Type B pancreatic cell (in vitro differentiated cells): ENCODE measurements at regions not wholly inside any gene's neighbourhood (a gene's known extent, or its start where the extent isn't known, plus 50 kb on each side); places are given as distances from the start of the nearest gene placed in this dataset.
A peak's percentile ranks its signal among the peaks of the same experiment; 100 is the strongest.

Experiments
- DNase-seq: peaks from one replicate; pipeline ENCODE4 v3.0.0; 2021; ENCODE audit warnings: mixed read lengths; ENCODE audit not compliant: unreplicated experiment; ENCODE audit errors: extremely low spot score
- H3K27ac Mint-ChIP-seq: 2 replicates; pipeline ENCODE4 v1.8.0; 2021; ENCODE audit warnings: mild to moderate bottlenecking, mixed read lengths
- H3K27me3 Mint-ChIP-seq: 2 replicates; pipeline ENCODE4 v1.8.0; 2021; ENCODE audit warnings: mixed read lengths
- H3K36me3 Mint-ChIP-seq: 2 replicates; pipeline ENCODE4 v1.8.0; 2021; ENCODE audit warnings: mixed read lengths
- H3K4me1 Mint-ChIP-seq: one replicate; pipeline ENCODE4 v1.8.0; 2021; ENCODE audit warnings: mixed read lengths; ENCODE audit not compliant: unreplicated experiment
- H3K4me3 Mint-ChIP-seq: 2 replicates; pipeline ENCODE4 v1.8.0; 2021; ENCODE audit warnings: mild to moderate bottlenecking, mixed read lengths
- H3K9me3 Mint-ChIP-seq: 2 replicates; pipeline ENCODE4 v1.8.0; 2021; ENCODE audit warnings: mixed read lengths
- TF ChIP-seq, protein P1 (sequence below): fragments of 200-600 bp; sonication (generic); conservative IDR thresholded peaks from 2 replicates; pipeline ENCODE4 v1.5.0; 2021; ENCODE audit warnings: antibody characterized with exemption, mild to moderate bottlenecking

DNA sequence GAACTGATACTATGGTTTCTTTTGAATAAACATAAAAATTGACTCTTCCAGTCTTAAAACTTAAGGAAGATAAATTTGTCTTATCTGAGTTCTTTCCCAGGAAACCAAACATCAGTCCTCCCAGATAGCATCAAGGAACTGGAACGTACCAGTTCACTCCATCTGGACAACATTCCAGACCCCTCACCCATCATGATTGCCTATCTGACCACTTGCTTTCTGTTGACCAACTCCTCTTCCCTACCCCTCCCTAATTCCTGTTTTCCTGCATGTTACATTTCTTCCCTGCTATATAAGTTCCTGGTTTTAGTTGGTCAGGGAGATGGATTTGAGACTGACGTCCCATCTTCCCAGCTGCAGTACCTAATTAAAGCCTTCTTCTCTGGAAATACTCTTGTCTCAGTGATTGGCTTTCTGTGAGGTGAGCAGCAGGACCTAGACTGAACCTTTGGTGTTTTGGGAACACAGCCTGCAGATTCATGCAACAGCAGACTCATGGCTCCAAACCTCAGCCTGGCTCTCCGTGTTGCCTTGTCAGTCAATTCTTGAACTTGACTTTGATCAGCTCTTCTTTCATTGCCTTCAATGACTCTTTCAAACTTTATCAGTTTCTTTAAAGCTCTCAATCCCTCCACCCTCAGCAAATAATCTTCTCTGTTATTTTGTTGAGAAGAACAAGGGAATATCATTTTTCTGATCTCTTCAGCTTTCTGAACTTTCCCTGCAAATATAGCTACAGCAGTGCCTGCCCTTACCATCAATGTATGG lies 123.6 kb downstream of the RPL22L1 start:
- DNase-seq, result no peak
- Mint-ChIP-seq H3K36me3 (no peaks in the 10 kb centered on the region), H3K4me1 (peaks cover 16% of the 10 kb centered on the region), H3K4me3 (no peak overlapping the region), H3K27ac (no peak overlapping the region), H3K27me3 (no peaks in the 10 kb centered on the region), H3K9me3 (peaks cover 10% of the 10 kb centered on the region)
- TF ChIP-seq, protein P1, sequence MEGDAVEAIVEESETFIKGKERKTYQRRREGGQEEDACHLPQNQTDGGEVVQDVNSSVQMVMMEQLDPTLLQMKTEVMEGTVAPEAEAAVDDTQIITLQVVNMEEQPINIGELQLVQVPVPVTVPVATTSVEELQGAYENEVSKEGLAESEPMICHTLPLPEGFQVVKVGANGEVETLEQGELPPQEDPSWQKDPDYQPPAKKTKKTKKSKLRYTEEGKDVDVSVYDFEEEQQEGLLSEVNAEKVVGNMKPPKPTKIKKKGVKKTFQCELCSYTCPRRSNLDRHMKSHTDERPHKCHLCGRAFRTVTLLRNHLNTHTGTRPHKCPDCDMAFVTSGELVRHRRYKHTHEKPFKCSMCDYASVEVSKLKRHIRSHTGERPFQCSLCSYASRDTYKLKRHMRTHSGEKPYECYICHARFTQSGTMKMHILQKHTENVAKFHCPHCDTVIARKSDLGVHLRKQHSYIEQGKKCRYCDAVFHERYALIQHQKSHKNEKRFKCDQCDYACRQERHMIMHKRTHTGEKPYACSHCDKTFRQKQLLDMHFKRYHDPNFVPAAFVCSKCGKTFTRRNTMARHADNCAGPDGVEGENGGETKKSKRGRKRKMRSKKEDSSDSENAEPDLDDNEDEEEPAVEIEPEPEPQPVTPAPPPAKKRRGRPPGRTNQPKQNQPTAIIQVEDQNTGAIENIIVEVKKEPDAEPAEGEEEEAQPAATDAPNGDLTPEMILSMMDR, result no peak

DNA sequence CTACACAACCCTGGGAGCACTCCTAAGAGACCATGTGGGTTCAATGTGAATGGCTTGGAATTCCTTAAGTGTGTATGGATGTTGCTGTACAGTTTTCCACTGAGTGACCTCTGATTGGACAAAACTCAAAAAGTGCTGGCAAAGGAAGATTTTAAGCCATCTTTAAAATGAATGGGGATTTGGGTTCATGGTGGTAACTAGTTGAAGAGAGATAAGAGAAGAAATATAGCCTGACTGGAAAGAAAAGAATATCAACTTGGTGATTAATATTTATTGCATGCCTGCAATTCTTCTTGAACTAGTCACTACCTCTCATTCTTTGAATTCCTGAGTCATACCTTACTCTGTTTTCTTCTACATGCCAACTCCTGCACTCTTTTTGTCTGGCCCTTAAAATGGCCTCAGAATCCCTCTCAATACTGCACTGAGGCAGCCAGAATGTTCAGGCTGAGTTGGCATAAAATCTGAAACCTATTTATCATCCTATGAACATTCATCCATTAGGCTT lies 124.7 kb downstream of the RPL22L1 start:
- Mint-ChIP-seq H3K9me3 (peaks cover 10% of the 10 kb centered on the region), H3K4me1 (peaks cover 22% of the 10 kb centered on the region), H3K4me3 (no peak overlapping the region), H3K36me3 (no peaks in the 10 kb centered on the region), H3K27me3 (no peaks in the 10 kb centered on the region), H3K27ac (no peak overlapping the region)
- no peak for DNase-seq
- TF ChIP-seq, protein P1, result no peak

DNA sequence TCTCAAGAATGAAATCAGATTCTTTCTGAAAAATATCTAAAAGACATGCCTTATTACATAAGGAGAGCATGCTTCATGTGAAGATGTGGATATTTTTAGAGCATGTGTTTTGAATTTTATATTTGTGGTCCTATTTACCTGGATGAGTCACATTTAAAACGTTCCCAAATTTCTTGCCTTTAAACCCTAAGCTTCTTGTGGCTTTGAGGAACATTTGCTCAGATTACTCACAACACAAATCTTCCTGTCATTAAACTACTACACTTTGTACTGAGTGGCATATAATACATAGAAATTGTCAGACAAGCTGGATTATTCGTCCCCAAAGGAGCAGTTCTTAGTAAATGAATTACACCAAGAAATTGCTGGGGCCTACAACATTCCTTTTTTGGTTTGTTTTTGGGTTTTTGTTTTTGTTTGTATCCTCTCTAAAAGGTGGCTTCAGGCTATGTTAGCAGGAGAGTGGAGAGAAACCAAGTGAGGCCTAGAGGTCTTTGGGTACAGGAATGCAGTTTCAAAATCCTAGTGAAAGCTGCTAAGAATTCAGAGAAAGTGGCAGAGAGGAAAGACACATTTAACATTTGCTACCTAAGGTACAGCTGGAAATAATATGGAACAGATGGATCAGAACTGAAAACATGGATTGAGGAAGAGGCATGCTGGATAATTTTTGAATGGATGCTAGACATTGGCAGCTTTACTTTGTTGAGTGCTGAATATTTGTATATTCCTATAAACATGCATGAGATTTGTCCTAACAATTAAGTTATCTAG lies 128.1 kb downstream of the RPL22L1 start:
- peak overlapping the region; percentile 7 for H3K4me3 Mint-ChIP-seq
- no peak for DNase-seq

DNA sequence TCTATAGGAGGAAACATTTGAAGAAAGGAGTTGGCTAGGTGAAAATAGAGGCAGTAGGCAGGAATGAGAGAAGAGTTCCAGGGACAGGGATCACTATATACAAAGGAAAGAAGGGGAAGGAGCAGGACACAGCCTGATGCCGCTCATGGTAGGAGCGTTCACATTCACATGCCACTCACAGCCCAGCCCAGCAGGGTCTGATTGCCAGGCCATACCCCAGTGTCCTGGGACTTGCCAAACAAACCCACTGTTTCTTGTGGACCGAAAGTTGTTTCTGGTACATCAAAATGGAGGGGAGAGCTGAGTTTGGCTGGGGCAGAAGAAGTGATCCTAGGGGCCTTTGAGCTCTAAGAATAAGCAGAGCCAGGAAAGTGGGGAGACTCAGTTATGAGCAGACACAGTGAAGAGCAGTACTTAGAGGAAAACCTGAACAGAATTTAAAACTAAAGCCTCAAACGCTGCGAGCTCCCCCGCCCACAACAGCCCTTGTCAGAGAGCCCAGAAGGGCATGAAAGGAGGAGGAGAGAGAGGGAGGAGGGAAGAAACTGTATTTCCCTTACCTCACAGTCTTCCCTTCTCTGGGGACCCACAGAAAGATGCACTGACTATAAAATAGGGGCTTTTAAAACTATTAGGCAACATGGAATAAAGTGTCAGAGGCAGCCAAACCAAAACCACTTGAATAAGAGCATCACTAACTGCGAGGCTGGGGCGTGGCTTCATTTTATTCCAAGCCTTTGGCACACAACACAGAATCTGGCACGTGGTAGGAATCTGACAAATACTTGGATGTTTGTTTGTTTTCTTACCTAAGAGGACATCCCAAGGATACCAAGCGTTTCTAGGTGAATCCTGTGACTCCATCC lies 129.0 kb downstream of the RPL22L1 start:
- TF ChIP-seq, protein P1, result no peak
- H3K27me3 Mint-ChIP-seq, result no peaks in the 10 kb centered on the region
- peaks cover 22% of the 10 kb centered on the region for H3K4me1 Mint-ChIP-seq
- H3K36me3 Mint-ChIP-seq, result no peaks in the 10 kb centered on the region
- H3K9me3 Mint-ChIP-seq, result peaks cover 10% of the 10 kb centered on the region
- DNase-seq, result no peak
- H3K27ac Mint-ChIP-seq, result peak overlapping the region; percentile 41
- H3K4me3 Mint-ChIP-seq, result no peak overlapping the region

More for the DNA sequence above, 128.1 kb downstream of the RPL22L1 start:
- no peak overlapping the region for H3K27ac Mint-ChIP-seq
- H3K4me1 Mint-ChIP-seq, result peaks cover 22% of the 10 kb centered on the region
- H3K9me3 Mint-ChIP-seq, result peaks cover 10% of the 10 kb centered on the region
- no peaks in the 10 kb centered on the region for H3K36me3 Mint-ChIP-seq
- H3K27me3 Mint-ChIP-seq, result no peaks in the 10 kb centered on the region
- TF ChIP-seq, protein P1, result no peak

DNA sequence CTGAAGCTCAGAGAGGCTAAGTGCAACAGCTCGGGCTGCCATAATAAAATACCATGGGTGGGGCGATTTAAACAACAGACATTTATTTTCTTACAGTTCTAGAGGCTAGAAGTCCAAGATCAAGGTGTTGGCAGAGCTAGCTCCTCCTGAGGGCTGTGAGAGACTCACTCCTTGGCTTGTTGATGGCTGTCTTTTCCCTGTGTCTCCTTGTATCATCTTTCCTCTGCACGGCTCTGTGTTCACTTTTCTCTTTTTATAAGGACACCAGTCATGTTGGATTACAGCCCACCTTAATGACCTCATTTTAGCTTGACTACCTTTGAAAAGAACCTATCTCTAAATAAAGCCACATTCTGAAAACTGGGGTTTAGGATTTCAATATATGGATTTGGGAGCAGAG lies 129.7 kb downstream of the RPL22L1 start:
- H3K9me3 Mint-ChIP-seq, result peaks cover 5% of the 10 kb centered on the region
- no peak overlapping the region for H3K4me3 Mint-ChIP-seq
- TF ChIP-seq, protein P1, result no peak
- DNase-seq, result no peak
- no peaks in the 10 kb centered on the region for H3K36me3 Mint-ChIP-seq
- H3K27me3 Mint-ChIP-seq, result no peaks in the 10 kb centered on the region
- peaks cover 22% of the 10 kb centered on the region for H3K4me1 Mint-ChIP-seq
- H3K27ac Mint-ChIP-seq, result no peak overlapping the region
